Activated T-cell treated with anti-CD3 and anti-CD28 coated beads, Interleukin-2, amount 50 U/mL, for 48 hours (primary cell): ENCODE measurements at regions not wholly inside any gene's neighbourhood (a gene's known extent, or its start where the extent isn't known, plus 50 kb on each side); places are given as distances from the start of the nearest gene placed in this dataset.

ENCODE experiments used
- DNase-seq, 2 experiments: peaks; one replicate each; pipeline ENCODE4 v3.0.0-alpha.2; 2020

DNA sequence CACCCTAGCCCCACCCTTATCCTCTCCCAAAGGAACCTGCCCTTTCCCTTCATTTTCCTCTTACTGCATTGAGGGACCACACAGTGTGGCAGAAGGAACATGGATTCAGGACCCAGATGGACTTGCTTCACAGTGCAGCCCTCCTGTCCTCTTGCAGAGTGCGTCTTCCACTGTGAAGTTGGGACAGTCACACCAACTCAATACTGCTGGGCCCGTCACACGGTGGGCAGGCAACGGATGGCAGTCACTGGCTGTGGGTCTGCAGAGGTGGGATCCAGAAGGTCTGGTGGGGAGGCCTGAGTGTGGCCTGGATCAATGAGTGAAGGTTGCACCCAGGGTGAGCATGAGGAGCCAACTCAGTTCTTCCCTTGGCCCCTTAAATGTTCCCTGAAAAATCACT, 129.9 kb upstream of the B3GAT1 start:
- peak in 1 of 2 experiments; percentile 1 for DNase-seq

DNA sequence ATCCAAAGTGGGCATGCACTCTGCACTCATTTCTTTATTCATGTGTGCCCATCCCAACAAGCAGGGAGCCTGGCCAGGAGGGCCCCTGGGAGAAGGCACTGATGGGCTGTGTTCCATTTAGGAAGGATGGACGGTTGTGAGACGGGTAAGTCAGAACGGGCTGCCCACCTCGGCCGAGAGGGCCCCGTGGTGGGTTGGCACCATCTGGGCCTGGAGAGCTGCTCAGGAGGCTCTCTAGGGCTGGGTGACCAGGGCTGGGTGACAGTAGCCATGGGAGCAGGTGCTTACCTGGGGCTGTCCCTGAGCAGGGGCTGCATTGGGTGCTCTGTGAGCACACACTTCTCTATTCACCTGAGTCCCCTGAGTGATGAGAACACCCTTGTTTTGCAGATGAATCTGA, 129.3 kb upstream of the B3GAT1 start:
- DNase-seq = no peak

DNA sequence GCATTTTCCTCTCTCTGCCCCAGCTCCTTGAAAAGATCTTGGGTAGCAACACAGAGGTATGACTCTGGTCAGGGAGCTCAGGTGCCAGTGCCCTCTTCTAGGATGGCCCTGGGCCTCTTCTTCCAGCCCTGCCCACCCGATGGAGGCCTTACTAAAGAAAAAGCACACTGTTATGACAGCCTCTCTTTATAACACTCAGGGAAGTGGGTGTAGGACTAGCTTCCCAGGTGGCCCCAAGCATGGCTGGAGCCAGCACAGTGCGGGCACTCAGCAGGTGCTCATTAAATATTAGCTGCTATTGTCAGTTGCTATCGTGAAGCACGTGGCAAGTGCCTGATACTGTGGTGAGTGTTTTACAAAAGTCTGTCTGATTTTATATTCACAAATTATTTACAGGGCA, 127.2 kb upstream of the B3GAT1 start:
- no peak for DNase-seq

GRCh38 chr11:134538742-134539141, 126.7 kb upstream of the B3GAT1 start:
- DNase-seq = no peak

DNA sequence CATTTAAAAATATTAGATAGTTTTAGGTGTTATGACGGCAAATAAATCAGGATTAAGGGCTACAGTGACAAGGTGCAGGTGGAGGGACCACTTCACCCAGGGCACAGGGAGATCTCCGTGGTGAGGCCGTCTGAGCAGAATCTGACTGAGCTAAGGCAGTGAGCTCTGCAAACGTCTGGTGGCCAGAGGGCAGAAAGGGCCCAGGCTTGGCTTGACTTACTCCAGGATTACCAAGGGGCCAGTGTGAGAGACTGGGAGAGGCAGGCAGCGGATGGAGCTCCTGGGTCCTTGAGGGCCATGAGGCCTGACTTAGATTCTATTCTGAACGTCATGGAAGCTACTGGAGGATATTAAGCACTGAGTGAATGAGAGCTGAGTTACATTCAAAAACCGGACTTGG, 125.9 kb upstream of the B3GAT1 start:
- peak in 1 of 2 experiments; percentile 7 for DNase-seq

DNA sequence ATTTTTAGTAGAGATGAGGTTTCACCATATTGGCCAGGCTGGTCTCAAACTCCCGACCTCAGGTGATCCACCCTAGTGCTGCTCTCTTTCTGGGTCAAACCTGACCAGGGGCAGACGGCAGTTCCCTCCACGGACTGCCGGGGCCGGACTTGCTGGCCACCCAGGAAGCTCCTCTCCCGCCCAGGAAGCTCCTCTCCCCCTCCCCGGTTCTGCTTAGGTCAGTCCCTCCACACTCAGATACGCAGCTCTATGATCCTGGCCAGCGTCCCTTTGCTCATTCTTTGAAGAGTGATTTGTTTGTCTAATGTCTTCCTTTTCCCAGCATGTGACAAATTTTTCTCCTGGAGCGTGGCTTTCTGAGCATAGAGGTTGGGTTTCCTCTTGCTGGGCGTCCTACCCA, 125.3 kb upstream of the B3GAT1 start:
- DNase-seq = peak in 1 of 2 experiments; percentile 7

- DNase-seq = peak in 1 of 2 experiments; percentile 7
These were observed 124.6 kb upstream of the B3GAT1 start for GRCh38 chr11:134536677-134537076.

DNA sequence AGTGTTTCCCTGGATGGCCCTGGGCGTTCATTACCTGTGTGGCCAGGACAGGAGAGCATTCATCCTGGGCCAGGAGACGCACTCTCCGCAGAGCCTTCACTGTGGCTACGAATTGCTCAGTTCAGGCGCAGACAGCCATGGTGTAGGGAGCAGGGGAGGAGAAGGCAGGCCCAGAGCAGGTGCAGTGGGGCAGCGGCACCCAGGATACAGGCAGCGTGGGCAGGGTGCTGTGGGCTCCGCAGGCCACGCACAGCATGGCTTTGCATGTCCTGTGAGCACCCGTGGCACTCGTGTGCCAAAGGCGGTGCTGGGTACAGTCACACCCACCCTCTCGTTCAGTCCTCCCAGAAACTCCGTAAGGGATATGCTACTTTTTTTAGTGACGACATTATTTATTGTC, 124.2 kb upstream of the B3GAT1 start:
- no peak for DNase-seq

DNA sequence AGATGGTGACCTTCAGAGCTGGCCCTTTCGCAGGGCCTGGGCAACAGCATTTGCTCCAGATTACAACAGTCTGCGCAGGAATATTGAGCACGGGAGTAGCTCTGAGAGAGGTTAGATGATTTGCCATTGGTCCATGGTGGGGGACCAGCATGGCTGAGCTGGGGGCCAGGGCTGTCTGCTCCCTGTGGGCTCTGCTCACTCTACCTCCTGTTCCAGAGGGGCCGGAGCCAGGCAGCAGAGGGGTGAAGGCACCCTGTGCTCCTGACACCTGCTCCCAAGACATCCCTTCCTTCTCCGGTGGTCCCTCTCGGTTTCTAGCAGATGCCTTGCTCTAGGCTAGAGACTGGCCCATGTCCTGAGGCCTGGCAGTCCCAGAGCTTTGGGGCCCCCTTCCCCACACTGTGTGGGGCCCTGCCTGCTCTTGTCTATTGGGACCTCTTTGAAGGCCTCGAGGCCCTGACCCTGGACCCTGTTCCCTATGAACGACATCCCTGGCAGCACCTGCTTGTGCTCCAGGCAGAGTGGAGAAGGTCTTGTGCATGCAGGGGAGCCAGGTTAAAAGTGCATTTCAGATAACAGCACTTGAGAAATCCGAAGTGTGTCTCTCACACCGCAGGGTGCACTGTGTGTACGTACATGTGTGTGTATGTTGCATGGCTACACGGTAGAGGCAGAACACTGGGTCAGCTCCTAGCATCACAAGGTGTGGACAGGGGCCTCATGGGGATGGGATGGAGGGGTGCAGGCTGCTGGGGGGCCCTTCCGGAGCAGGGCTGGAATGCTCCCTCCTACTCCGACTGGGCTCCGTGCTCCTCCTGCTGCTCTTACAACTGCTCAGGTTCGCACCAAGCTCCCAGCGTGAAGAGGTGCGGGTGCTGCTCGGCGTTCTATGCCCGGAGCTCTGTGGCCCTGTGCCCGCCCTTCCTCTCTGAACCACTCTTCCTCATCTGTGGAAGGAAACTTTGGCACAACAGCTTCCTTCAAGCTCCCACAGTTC, 123.3 kb upstream of the B3GAT1 start:
- DNase-seq = no peak

- DNase-seq = no peak
These were observed 121.5 kb upstream of the B3GAT1 start for GRCh38 chr11:134533511-134533910.

- DNase-seq = no peak
These were observed 120.9 kb upstream of the B3GAT1 start for GRCh38 chr11:134532921-134533421.

DNA sequence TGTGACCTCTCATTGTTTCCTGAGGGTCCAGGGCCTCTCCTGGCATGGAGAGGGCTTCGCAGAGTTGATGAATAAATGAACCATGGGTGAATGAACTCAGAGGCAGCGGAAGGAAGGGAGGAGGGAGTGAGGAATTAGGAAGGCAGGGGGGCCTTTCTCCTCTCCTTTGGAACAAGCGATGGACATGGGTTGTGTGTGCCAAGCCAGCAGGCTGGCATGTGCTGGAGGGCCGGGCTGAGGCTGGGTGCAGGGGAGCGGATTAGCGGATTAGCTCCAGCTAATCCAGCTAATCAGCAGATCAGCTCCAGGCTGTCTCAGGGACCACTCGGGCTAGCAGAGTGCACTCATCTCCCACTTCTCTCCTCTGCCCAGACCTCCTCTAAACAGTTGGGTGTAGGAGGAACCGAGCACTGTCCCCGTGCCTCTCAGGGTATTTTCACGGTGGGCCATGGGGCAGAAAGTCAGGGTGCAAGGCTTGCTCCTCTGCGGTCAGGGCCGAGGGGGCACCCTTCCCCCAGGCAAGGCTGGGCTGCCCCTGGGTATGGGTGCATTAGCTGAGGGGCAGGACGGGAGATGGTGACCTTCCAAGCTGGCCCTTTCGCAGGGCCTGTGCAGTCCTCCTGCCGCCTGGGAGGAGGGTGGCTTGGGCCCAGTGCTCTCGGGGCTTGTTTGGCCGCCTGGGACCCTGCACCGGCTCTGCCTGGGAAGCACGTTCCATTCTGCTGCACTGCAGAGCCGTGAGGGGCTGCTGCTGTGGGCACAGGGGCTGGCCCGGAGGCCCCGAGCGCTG, 120.3 kb upstream of the B3GAT1 start:
- DNase-seq = no peak

DNA sequence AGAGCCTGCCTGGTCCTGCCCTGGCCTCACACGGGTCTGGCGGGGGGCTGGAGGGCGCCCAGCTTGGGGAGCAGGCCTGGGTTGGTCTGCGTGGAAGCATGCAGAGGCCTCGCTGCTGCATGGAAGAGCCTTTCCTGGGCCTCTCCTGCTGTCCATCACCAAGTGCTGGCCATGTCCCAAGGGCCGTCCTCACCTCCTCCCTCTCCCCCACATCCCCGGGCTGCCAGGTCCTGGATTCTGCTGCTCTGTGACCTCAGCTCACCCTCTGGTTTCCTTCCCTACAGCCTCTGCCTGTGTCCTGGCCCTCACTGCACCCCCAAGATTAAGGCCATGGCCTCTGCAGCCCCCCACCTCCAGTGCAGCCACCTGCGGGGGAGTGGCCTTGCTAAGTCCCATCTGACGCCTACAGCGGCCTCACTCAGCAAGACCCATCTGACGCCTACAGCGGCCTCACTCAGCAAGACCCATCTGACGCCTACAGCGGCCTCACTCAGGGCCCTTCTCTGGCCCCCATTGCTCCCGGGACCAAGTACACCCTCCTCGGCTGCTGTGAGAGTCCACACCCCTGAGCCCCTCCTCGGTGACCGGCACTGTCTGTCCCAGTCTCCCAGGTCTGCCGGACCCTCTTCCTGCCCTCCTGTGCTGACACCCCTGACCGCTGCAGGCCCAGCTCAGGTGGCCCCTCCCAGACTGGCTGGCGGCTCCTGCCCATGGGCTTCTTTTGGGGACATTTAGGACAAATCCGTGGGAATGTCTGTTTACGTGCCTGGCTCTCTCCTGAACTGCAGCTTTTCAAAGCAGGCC, 119.5 kb upstream of the B3GAT1 start:
- DNase-seq = peak in 1 of 2 experiments; percentile 3

- DNase-seq = no peak
These were observed 118.7 kb upstream of the B3GAT1 start for GRCh38 chr11:134530636-134531326.

DNA sequence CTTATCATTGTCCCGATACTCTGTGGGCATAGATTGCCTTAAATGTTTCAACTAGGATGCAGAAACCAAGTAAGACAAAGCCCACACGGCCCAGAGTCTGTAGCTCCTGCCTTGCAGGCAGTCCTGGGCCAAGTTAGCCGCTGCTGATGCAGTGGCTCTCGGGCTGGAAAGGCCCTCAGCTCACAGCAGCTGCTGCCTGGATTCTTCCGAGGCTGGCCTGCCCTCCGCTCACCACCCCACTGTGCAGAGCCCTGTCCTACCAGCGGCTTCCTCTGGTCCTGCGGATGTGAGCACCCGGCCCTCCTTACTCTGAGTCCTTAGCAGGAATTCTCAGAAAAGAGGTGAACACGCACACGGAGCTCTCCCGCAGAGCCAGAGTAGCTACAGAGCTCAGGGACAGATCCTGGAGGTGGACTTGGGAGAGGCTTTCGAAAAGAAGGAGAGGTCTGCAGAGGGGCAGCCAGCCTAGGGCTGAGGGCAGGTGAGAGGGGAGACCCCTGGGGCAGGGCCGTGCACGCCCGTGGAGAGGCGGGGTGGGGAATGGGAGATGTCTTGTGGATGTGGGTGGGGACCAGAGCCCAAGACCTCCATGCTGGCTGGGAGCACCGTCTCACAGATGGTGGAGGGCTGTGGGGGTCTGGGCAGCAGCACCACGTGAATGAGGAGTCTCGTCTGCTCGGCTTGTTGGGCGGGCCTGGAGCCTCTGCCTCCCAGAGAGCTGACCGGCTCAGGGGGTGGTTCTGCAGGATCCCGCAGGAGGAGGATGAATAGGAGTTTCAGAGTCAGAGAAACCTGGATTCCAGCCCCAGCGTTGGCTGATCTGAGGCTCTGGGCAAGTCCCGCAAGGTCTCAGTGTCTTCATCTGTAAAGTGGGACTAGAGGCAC, 117.4 kb upstream of the B3GAT1 start:
- DNase-seq = peak in 1 of 2 experiments; percentile 4

- DNase-seq = no peak
These were observed 116.4 kb upstream of the B3GAT1 start for GRCh38 chr11:134528453-134528852.

DNA sequence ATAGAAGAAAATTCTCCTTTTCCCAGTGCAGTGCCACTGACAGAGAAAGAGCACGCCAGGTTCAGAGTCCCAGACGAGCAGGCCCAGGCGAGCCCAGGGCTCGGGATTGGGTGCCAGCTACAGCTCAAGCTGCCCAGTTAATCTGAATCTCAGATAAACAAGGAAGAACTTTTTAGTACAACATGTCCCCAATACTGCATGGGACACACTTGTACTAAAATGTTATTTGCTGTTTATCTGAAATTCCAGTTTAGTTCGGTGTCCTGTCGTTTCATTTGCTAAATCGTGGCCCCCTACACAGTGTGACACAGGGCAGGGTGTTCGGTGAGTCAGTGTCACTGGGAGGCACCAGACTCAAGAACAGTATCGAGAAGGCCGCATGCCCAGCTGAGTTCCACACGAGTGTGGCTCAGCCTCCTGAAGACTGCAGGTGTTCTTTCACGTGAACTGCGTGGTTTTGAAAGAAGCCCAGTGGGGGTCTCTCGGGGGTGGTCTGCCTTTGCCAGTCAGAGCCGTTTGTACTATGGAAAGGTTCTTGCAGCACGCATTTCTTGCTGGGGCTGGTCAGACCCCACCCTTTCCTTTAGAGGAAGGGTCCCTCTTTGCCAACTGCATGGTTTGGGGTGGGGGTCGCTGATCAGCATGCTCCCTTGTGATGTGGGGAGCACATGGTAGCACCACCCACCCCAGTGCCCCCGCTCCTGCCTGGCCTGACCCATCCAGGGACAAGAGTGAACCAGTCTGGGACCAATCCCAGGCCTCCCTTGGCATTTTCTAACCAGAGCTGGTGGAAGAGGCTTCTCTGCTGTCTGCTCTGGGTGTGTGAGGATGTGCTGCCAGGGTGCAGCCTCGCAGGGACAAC, 115.6 kb upstream of the B3GAT1 start:
- peak in 1 of 2 experiments; percentile 2 for DNase-seq

DNA sequence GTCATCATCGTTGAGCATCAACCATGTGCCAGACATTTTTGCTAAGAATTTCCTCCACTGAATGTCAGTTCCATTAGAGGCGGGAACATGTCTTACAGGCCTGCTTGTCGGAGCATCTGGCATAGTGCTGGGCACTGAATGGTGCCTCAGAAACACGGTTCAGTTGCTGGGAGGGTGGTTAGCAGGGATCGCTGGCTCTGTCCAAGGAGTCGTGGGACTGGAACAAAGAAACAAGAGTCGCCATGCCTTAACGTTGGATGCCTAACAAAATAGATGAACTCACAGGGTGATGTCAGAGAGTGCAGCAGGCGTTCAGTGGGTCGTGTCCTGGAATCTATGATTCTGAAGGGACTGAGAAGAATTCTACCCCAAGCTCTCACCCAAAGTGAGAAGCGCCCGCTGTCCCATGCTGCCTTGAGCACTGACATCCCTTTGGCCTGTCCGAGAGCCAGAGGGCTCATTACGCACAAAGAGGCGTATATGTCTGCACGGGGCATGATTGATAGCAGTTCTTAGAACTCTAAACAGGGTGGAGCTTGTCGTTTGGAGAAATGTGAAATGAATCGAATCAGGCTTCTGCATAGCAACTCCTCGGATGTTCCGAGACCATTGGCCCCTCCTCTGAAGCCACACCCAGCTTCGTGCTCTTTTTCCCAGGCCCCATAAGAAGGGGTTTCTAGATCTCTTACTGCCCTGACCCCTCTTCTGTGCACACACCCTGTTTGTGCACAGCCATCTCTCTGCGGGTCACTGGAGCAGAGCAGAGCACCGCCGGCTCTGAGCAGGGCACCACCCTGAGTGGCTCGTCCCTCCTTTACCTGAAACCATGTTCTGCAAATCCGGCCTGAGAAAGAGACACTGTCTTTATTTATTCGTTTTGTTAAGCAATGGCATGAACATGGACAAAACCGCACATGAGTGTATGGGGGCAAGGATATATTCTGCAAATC, 113.1 kb upstream of the B3GAT1 start:
- DNase-seq = no peak

DNA sequence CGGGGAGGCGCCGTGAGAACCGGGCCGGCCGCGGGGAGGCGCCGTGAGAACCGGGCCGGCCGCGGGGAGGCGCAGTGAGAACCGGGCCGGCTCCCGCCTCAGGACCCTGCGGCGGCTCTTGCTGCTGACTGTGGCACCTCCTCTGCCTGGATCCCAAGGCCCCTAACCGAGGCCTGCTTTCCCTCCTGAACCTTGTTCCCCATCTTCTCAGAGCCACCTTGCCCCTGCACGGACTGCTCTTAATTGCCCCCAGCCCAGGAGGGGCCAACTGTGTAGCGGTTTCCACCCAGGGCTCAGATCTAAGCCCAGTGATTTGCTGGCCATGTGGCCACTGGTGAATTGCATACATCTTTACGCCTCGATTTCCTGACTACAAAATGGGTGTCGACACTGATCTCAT, 112.2 kb upstream of the B3GAT1 start:
- no peak for DNase-seq
